HFF-Myc (cell line): ENCODE measurements at regions not wholly inside any gene's neighbourhood (a gene's known extent, or its start where the extent isn't known, plus 50 kb on each side); places are given as distances from the start of the nearest gene placed in this dataset.

Experiments
- DNase-seq: peaks from one replicate; pipeline ENCODE4 v3.0.0-alpha.2; 2011; ENCODE audit warnings: low read depth; ENCODE audit errors: extremely low read depth
- H3K4me3 ChIP-seq: replicated peaks from 2 replicates; pipeline ENCODE4 v1.5.1; 2011; ENCODE audit warnings: low read depth, mild to moderate bottlenecking, control low read depth, low read length
- TF ChIP-seq, protein P1 (sequence below): IDR thresholded peaks from 2 replicates; pipeline ENCODE4 v1.5.1; 2012; ENCODE audit warnings: mild to moderate bottlenecking, low read depth, low read length, control low read depth; ENCODE audit errors: missing control alignments

DNA sequence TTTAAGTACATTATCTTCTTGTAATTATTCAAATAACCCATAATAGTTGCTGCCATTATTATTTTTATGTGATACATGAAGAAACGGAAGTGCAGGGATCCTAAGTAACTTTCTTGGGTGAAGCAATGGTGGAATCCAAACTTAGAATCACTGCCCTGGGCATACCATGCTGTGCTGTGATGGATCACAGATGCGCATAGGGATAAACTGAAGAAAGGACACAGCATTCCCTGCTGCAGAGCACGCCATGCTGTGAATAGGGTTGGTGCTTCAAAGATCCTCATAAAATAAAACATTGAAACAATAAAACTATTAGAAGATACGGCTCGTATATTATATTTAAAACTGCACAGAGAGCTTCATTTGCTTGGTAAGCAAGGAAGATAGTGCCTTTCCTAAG is 211.7 kb upstream of the ADAMTS16 start:
- DNase-seq, result no peak
- TF ChIP-seq, protein P1, sequence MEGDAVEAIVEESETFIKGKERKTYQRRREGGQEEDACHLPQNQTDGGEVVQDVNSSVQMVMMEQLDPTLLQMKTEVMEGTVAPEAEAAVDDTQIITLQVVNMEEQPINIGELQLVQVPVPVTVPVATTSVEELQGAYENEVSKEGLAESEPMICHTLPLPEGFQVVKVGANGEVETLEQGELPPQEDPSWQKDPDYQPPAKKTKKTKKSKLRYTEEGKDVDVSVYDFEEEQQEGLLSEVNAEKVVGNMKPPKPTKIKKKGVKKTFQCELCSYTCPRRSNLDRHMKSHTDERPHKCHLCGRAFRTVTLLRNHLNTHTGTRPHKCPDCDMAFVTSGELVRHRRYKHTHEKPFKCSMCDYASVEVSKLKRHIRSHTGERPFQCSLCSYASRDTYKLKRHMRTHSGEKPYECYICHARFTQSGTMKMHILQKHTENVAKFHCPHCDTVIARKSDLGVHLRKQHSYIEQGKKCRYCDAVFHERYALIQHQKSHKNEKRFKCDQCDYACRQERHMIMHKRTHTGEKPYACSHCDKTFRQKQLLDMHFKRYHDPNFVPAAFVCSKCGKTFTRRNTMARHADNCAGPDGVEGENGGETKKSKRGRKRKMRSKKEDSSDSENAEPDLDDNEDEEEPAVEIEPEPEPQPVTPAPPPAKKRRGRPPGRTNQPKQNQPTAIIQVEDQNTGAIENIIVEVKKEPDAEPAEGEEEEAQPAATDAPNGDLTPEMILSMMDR, result no peak
- no peak overlapping the region for H3K4me3 ChIP-seq

DNA sequence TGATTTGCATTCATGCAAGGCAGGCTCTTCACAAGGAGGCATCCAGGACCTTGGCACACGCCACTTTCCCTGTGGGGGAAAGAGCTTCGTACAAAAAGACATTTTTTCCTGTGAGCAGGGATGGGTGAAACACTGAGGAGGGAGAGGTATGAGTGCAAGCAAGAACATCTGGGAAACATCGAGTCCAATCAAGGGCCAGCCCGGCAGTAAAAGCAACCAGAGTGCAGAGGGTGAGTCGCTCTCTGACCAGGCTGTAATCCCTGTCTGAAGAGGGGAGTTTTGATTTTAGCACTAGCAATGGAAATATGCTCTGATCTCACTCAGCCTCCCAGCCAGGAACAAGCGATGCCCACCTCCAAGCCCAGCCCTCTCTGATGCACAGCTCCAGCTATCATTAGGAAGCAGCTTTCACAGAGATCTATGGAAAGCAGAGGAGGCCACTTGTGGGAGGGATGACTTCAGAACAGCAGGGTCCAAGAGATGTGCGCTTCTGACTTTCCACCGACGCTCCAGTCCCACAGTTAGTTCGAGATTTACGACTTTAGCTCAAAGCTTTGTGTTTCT is 211.0 kb upstream of the ADAMTS16 start:
- H3K4me3 ChIP-seq, result no peak overlapping the region
- TF ChIP-seq, protein P1, result no peak
- DNase-seq, result no peak

DNA sequence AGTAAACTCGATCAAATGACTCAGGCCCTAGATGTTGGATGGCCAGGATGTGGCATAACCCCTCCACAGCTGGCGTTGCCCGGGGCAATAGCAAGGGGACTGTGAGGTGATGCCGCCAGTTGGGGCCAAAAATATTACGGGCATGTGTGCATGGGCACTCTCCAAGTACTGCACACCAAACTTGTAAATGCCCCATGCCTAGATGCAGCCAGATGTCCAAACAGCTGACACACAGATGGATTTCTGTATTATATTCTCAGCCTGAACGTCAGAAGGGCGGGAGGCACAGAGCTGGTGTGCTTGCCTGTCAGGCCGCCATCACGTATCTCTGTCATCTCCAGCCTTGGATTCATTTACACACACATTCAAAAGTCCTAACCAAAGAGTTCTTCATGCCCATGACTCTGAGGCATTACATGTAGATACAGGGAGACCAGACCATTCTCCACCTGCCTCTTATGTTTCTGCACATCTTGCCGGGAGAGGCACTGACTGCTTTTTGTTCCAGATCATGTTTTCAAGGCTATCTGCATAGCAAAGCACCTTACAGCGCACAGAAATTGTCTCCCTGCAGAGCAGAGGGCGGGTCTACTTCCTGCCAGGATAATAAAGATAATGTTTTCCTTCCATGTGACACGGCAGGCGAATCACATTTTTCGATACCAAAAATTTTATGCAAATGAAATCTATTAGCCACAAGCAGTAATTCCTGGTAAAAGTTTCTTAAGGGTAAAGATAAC is 200.9 kb upstream of the ADAMTS16 start:
- DNase-seq, result no peak
- TF ChIP-seq, protein P1, result no peak

DNA sequence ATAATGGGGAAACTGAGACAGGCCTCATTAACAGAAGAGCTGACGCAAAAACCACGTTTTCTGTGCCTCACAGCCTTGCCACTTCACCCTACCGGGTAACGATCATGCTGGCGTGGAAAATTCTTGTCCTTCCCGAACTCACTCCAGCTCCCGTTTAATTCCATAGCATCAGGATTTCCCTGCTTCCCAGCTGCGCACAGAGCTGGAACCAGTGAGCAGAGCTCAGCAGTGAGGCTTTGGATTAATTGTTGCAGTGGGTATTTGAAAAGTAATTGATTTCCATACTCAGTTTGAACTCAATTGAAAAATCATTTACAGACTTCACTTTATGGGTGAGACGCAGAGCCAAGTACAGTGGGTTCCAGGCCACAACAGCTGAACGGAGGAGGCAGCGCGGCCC is 199.0 kb upstream of the ADAMTS16 start:
- TF ChIP-seq, protein P1, result no peak
- no peak overlapping the region for H3K4me3 ChIP-seq
- no peak for DNase-seq

More for the DNA sequence above, 200.9 kb upstream of the ADAMTS16 start:
- H3K4me3 ChIP-seq, result no peak overlapping the region

DNA sequence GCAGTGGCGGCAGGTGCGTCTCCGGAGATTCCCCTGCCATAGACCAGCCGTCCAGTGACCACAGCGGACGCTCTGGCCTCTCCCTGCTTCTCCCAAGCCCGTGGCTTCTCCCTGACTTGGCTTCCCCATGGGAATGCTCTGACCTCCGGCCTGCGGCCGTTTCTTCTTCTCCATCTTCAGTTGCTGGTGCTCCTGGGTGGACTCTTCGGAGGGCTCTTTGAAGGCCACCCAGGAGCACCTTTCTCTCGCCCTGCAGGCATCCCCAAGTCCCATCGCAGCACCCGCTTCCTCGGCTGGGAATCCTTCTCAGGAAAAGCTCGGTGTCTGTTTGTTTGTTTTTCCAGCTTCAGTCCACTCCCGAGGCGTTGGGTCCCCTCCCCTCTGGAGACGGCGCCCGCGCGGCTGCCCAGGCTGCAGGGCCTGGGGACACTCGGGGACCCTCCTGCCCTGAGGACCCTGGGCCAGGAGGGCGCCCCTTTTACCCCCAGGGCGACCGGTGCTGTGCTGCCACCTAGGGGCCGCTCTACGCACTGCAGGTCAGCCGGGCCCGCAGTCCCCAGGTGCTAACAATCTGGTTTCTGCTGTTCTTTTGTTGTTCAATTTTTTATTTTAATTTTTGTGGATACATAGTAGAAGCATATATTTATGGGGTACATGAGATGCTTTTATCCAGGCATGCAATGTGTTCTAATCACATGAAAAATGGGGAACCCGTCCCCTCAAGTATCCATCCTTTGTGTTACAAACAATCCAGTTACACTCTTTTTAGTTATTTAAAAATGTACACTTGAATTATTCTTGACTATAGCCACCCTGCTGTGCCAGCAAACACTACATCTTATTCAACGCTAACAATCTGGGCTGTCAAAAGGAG is 197.9 kb upstream of the ADAMTS16 start:
- TF ChIP-seq, protein P1, result peak; percentile 75
- no peak for DNase-seq
- no peak overlapping the region for H3K4me3 ChIP-seq

DNA sequence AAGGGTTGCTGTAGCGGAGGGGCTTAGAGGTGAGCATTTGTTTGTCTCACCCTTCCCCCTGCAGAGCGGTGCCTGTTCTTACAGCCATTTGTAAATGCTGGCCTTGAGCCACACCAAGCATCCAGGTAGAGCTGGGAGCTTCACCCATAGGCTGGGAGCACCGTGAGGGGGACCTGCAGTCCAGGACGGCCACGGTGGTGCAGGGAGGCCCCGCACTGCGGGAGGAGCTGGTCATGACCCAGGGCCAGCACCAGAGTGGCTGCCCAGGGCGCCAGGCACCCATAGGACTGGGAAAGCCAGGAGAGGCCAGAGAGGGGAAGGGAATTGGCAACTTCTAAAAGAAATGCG is 197.3 kb upstream of the ADAMTS16 start:
- TF ChIP-seq, protein P1, result no peak
- H3K4me3 ChIP-seq, result no peak overlapping the region
- DNase-seq, result no peak
